Endodermal cell (in vitro differentiated cells): ENCODE measurements at regions not wholly inside any gene's neighbourhood (a gene's known extent, or its start where the extent isn't known, plus 50 kb on each side); places are given as distances from the start of the nearest gene placed in this dataset.

Experiments
- DNase-seq: peaks from one replicate; pipeline ENCODE4 v3.0.0-alpha.2; 2017
- H3K27ac ChIP-seq: 2 replicates; pipeline ENCODE4 v1.5.1; 2013; ENCODE audit warnings: mild to moderate bottlenecking, low read depth, low read length, moderate library complexity
- H3K27me3 ChIP-seq: 2 replicates; pipeline ENCODE4 v1.6.1; 2013; ENCODE audit warnings: mild to moderate bottlenecking, low read length, moderate library complexity; ENCODE audit not compliant: insufficient read depth, control insufficient read depth, poor library complexity, severe bottlenecking
- H3K36me3 ChIP-seq: 2 replicates; pipeline ENCODE4 v1.7.0; 2013; ENCODE audit warnings: mild to moderate bottlenecking, low read length, moderate library complexity; ENCODE audit not compliant: control insufficient read depth, insufficient read depth
- H3K4me1 ChIP-seq: one replicate; pipeline ENCODE4 v1.7.0; 2013; ENCODE audit warnings: low read length; ENCODE audit not compliant: control insufficient read depth, insufficient read depth
- H3K4me3 ChIP-seq: 2 replicates; pipeline ENCODE4 v1.5.1; 2013; ENCODE audit warnings: mild to moderate bottlenecking, low read length, moderate library complexity
- H3K9ac ChIP-seq: 2 replicates; pipeline ENCODE4 v1.6.1; 2013; ENCODE audit warnings: mild to moderate bottlenecking, low read length, moderate library complexity; ENCODE audit not compliant: poor library complexity, severe bottlenecking; ENCODE audit errors: extremely low read depth
- H3K9me3 ChIP-seq: 2 replicates; pipeline ENCODE4 v1.6.1; 2013; ENCODE audit warnings: mild to moderate bottlenecking, low read length, moderate library complexity; ENCODE audit not compliant: control insufficient read depth
- H3K27ac Mint-ChIP-seq: 2 replicates; pipeline ENCODE4 v1.8.0; 2020; ENCODE audit warnings: mixed read lengths
- H3K27me3 Mint-ChIP-seq: 2 replicates; pipeline ENCODE4 v1.8.0; 2021; ENCODE audit warnings: mild to moderate bottlenecking, mixed read lengths; ENCODE audit not compliant: insufficient read depth
- H3K36me3 Mint-ChIP-seq: 2 replicates; pipeline ENCODE4 v1.8.0; 2020; ENCODE audit warnings: low read depth, mixed read lengths
- H3K4me1 Mint-ChIP-seq: 2 replicates; pipeline ENCODE4 v1.8.0; 2020; ENCODE audit warnings: mixed read lengths
- H3K4me3 Mint-ChIP-seq: 2 replicates; pipeline ENCODE4 v1.8.0; 2020; ENCODE audit warnings: mild to moderate bottlenecking, moderate library complexity, mixed read lengths
- H3K9me3 Mint-ChIP-seq: 2 replicates; pipeline ENCODE4 v1.8.0; 2020; ENCODE audit warnings: mild to moderate bottlenecking, mixed read lengths
- CTCF ChIP-seq: fragments of 200-600 bp; sonication (generic); conservative IDR thresholded peaks from 2 replicates; pipeline ENCODE4 v1.5.0; 2021; ENCODE audit warnings: antibody characterized with exemption, mild to moderate bottlenecking
- WGBS, 2 experiments: methylation state at CpG; one replicate each; pipeline versions ENCODE4 v1.1.5 to v1.1.7; 2013; ENCODE audit warnings: missing lambda C conversion rate in 2 of 2, mixed read lengths in 1 of 2; ENCODE audit not compliant: insufficient coverage in 1 of 2, insufficient read length in 1 of 2; 5-methylcytosine and 5-hydroxymethylcytosine counted together

GRCh38 chr16:22732400-22732799, 81.6 kb upstream of the HS3ST2 start:
- WGBS, 2 experiments = 94 to 100% methylated on average over 1 to 2 of the region's 2 CpGs
- no peak overlapping the region for H3K4me3 Mint-ChIP-seq
- no peak overlapping the region for H3K9ac ChIP-seq
- H3K4me1 Mint-ChIP-seq = peaks cover 21% of the 10 kb centered on the region
- H3K4me3 ChIP-seq = no peak overlapping the region
- peaks cover 9% of the 10 kb centered on the region for H3K27me3 ChIP-seq
- no peak overlapping the region for H3K27ac ChIP-seq
- DNase-seq = no peak
- no peak for TF ChIP-seq CTCF
- no peaks in the 10 kb centered on the region for H3K9me3 ChIP-seq
- H3K36me3 ChIP-seq = no peaks in the 10 kb centered on the region
- H3K27ac Mint-ChIP-seq = no peak overlapping the region
- H3K27me3 Mint-ChIP-seq = peaks cover 27% of the 10 kb centered on the region
- peaks cover 4% of the 10 kb centered on the region for H3K4me1 ChIP-seq
- no peaks in the 10 kb centered on the region for H3K9me3 Mint-ChIP-seq
- no peaks in the 10 kb centered on the region for H3K36me3 Mint-ChIP-seq

- no peak overlapping the region for H3K27ac Mint-ChIP-seq
- no peaks in the 10 kb centered on the region for H3K9me3 Mint-ChIP-seq
- no peaks in the 10 kb centered on the region for H3K36me3 Mint-ChIP-seq
- peaks cover 19% of the 10 kb centered on the region for H3K4me1 Mint-ChIP-seq
- Histone ChIP-seq H3K4me3 (no peak overlapping the region), H3K4me1 (peaks cover 4% of the 10 kb centered on the region), H3K27me3 (peaks cover 9% of the 10 kb centered on the region), H3K36me3 (no peaks in the 10 kb centered on the region), H3K27ac (no peak overlapping the region), H3K9me3 (no peaks in the 10 kb centered on the region), H3K9ac (no peak overlapping the region)
- H3K4me3 Mint-ChIP-seq = no peak overlapping the region
- H3K27me3 Mint-ChIP-seq = peaks cover 28% of the 10 kb centered on the region
- DNase-seq = no peak
- no peak for TF ChIP-seq CTCF
- WGBS, 2 experiments = 84 to 97% methylated on average over 3 to 4 of the region's 4 CpGs
Observed at GRCh38 chr16:22732959-22733358, 81.0 kb upstream of the HS3ST2 start.

GRCh38 chr16:22734368-22734767, 79.6 kb upstream of the HS3ST2 start:
- Mint-ChIP-seq H3K9me3 (no peaks in the 10 kb centered on the region), H3K27me3 (peaks cover 27% of the 10 kb centered on the region), H3K4me1 (peaks cover 7% of the 10 kb centered on the region), H3K4me3 (no peak overlapping the region), H3K36me3 (no peaks in the 10 kb centered on the region), H3K27ac (no peak overlapping the region)
- no peaks in the 10 kb centered on the region for H3K9me3 ChIP-seq
- no peak for DNase-seq
- no peak for TF ChIP-seq CTCF
- no peak overlapping the region for H3K4me3 ChIP-seq
- 89% methylated on average over 10 to 12 of the region's 12 CpGs for WGBS, 2 experiments
- no peaks in the 10 kb centered on the region for H3K36me3 ChIP-seq
- no peak overlapping the region for H3K9ac ChIP-seq
- H3K4me1 ChIP-seq = no peaks in the 10 kb centered on the region
- peaks cover 9% of the 10 kb centered on the region for H3K27me3 ChIP-seq
- H3K27ac ChIP-seq = no peak overlapping the region
